ENCODE measurements at regions not wholly inside any gene's neighbourhood (a gene's known extent, or its start where the extent isn't known, plus 50 kb on each side); places are given as distances from the start of the nearest gene placed in this dataset.
"Not testable (repeated sequence)": the region's sequence is repeated elsewhere in the genome, so short reads cannot be mapped to it uniquely, and the experiment has no call there.

GRCh38 chr9:33709269-33709668, 86.1 kb upstream of the PRSS3 start:
- Histone ChIP-seq H2AFZ (ENCODE audit: low read length) (no peak overlapping the region), H3K9me3 (ENCODE audit: low read length) (no peaks in the 10 kb centered on the region), H4K20me1 (ENCODE audit: low read length) (no peaks in the 10 kb centered on the region), H3F3A (ENCODE audit: low read length, unreplicated experiment) (no peaks in the 10 kb centered on the region), H3K4me2 (ENCODE audit: low read length) (no peak overlapping the region), H3K4me1 (ENCODE audit: insufficient read depth, low read length) (no peaks in the 10 kb centered on the region), H3K36me3 (ENCODE audit: low read depth, low read length) (no peaks in the 10 kb centered on the region), H3K27ac (ENCODE audit: low read length) (no peak overlapping the region), H3K9me2 (replicated peaks; ENCODE audit: low read length) (no peaks in the 10 kb centered on the region), H3K9ac (ENCODE audit: low read length) (no peak overlapping the region), H3K27me3 (ENCODE audit: low read length) (no peaks in the 10 kb centered on the region), H3K4me3 (ENCODE audit: low read length) (no peak overlapping the region), H3K79me2 (ENCODE audit: low read length) (no peaks in the 10 kb centered on the region)
- POLR2A ChIA-PET (ENCODE audit: unreplicated experiment) = no interaction called here
- BruUV-seq (replicated peaks) = no TSS peak
- intact Hi-C loops (cut with micrococcal nuclease) = no loop called here
- DNase-seq (no peak), ATAC-seq (no peak)
- CTCF ChIA-PET = interaction anchor here (0.7 kb wide), 1 partner anchor 89 kb away, joined by 3 read pairs; no protein-coding TSS in a partner anchor
- TF ChIP-seq EZH2 (IDR thresholded peaks at IDR 0.05; ENCODE audit: low read length, unreplicated experiment) = no peak
- TF ChIP-seq, protein P1, sequence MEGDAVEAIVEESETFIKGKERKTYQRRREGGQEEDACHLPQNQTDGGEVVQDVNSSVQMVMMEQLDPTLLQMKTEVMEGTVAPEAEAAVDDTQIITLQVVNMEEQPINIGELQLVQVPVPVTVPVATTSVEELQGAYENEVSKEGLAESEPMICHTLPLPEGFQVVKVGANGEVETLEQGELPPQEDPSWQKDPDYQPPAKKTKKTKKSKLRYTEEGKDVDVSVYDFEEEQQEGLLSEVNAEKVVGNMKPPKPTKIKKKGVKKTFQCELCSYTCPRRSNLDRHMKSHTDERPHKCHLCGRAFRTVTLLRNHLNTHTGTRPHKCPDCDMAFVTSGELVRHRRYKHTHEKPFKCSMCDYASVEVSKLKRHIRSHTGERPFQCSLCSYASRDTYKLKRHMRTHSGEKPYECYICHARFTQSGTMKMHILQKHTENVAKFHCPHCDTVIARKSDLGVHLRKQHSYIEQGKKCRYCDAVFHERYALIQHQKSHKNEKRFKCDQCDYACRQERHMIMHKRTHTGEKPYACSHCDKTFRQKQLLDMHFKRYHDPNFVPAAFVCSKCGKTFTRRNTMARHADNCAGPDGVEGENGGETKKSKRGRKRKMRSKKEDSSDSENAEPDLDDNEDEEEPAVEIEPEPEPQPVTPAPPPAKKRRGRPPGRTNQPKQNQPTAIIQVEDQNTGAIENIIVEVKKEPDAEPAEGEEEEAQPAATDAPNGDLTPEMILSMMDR (conservative IDR thresholded peaks at IDR 0.05; ENCODE audit: low read depth, low read length) = no peak
- no peak for TF ChIP-seq EZH2phosphoT487 (IDR thresholded peaks at IDR 0.05; ENCODE audit: borderline replicate concordance, low read length)

DNA sequence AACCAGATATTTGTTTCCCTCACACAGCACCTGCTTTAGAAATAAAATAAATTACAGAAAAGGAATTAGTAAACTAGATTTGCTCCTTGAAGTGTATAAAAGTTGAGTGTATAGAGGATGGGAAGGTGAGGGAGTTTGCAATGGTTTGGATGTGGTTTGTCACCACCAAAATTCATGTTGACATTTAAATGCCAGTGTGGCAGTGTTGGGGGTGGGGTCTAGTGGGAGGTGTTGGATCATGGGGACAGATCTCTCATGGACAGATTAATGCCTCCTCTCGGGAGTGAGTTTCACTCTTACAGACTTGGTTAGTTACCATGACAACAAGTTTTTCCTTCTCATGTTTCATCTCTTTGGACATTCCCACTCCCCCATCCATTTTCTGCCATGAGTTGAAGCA, 83.9 kb upstream of the PRSS3 start:
- H3K4me3 ChIP-seq (ENCODE audit: low read length); H3K27ac ChIP-seq (ENCODE audit: low read length); POLR2A ChIA-PET (ENCODE audit: unreplicated experiment); intact Hi-C loops (cut with micrococcal nuclease); H4K20me1 ChIP-seq (ENCODE audit: low read length); ATAC-seq; H3K4me1 ChIP-seq (ENCODE audit: insufficient read depth, low read length); H3K27me3 ChIP-seq (ENCODE audit: low read length); CTCF ChIA-PET; BruUV-seq (replicated peaks); H3K9me2 ChIP-seq (replicated peaks; ENCODE audit: low read length); H3K36me3 ChIP-seq (ENCODE audit: low read depth, low read length); H3K9me3 ChIP-seq (ENCODE audit: low read length); DNase-seq; H3K9ac ChIP-seq (ENCODE audit: low read length); H2AFZ ChIP-seq (ENCODE audit: low read length); H3K4me2 ChIP-seq (ENCODE audit: low read length); H3K79me2 ChIP-seq (ENCODE audit: low read length); H3F3A ChIP-seq (ENCODE audit: low read length, unreplicated experiment): not testable (repeated sequence)

DNA sequence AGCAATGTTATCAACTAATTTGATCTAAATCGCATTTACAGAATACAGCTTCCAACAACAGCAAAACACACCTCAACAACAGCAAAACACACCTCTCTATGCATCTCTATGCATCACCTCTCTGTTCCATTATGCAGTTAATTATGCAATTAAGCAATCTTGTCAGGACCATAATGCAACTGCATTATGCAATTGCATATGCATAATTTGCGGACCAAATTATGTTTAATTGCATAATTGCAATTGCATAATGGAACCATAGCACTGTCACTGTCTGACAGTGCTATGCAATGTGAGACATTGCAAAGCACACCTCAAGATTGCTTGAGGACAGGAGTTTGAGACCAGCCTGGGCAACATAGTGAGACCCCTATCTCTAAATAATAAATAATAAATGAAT, 80.4 kb upstream of the PRSS3 start:
- BruUV-seq (replicated peaks) = no TSS peak
- H3K9ac ChIP-seq (ENCODE audit: low read length) = no peak overlapping the region
- no peak for ATAC-seq
- H3K36me3 ChIP-seq (ENCODE audit: low read depth, low read length) = no peaks in the 10 kb centered on the region
- no peaks in the 10 kb centered on the region for H3K9me2 ChIP-seq (replicated peaks; ENCODE audit: low read length)
- TF ChIP-seq EZH2phosphoT487 (IDR thresholded peaks at IDR 0.05; ENCODE audit: borderline replicate concordance, low read length) = no peak
- TF ChIP-seq, protein P1 (conservative IDR thresholded peaks at IDR 0.05; ENCODE audit: low read depth, low read length) = no peak
- no peaks in the 10 kb centered on the region for H3K9me3 ChIP-seq (ENCODE audit: low read length)
- no peaks in the 10 kb centered on the region for H3K27me3 ChIP-seq (ENCODE audit: low read length)
- POLR2A ChIA-PET (ENCODE audit: unreplicated experiment) = no interaction called here
- H3F3A ChIP-seq (ENCODE audit: low read length, unreplicated experiment) = no peaks in the 10 kb centered on the region
- H3K27ac ChIP-seq (ENCODE audit: low read length) = no peak overlapping the region
- intact Hi-C loops (cut with micrococcal nuclease) = no loop called here
- H3K4me2 ChIP-seq (ENCODE audit: low read length) = no peak overlapping the region
- no peak overlapping the region for H2AFZ ChIP-seq (ENCODE audit: low read length)
- H3K79me2 ChIP-seq (ENCODE audit: low read length) = no peaks in the 10 kb centered on the region
- H3K4me1 ChIP-seq (ENCODE audit: insufficient read depth, low read length) = no peaks in the 10 kb centered on the region
- no peaks in the 10 kb centered on the region for H4K20me1 ChIP-seq (ENCODE audit: low read length)
- CTCF ChIA-PET = no interaction called here
- no peak overlapping the region for H3K4me3 ChIP-seq (ENCODE audit: low read length)
- no peak for DNase-seq
